CD1c-positive myeloid dendritic cell (primary cell): ENCODE measurements at regions not wholly inside any gene's neighbourhood (a gene's known extent, or its start where the extent isn't known, plus 50 kb on each side); places are given as distances from the start of the nearest gene placed in this dataset.
A peak's percentile ranks its signal among the peaks of the same experiment; 100 is the strongest.

Experiments used
- DNase-seq: peaks from one replicate; pipeline ENCODE4 v3.0.0-alpha.2; 2016; ENCODE audit errors: extremely low spot score

GRCh38 chr2:145220496-145220895 is 700.6 kb upstream of the ZEB2 start:
- DNase-seq, result no peak

- DNase-seq, result no peak
Observed at GRCh38 chr2:145207884-145208283, 688.0 kb upstream of the ZEB2 start.

GRCh38 chr2:145206496-145207281 is 686.8 kb upstream of the ZEB2 start:
- DNase-seq, result peak; percentile 25

- DNase-seq, result no peak
Observed at GRCh38 chr2:145203891-145204290, 684.0 kb upstream of the ZEB2 start.

GRCh38 chr2:145199827-145200706 is 680.1 kb upstream of the ZEB2 start:
- no peak for DNase-seq

GRCh38 chr2:145199042-145199441 is 679.1 kb upstream of the ZEB2 start:
- no peak for DNase-seq

- no peak for DNase-seq
Observed at GRCh38 chr2:145198555-145198954, 678.6 kb upstream of the ZEB2 start.

- DNase-seq, result no peak
Observed at GRCh38 chr2:145197944-145198343, 678.0 kb upstream of the ZEB2 start.

- DNase-seq, result no peak
Observed at GRCh38 chr2:145194673-145195072, 674.8 kb upstream of the ZEB2 start.

GRCh38 chr2:145190031-145190703 is 670.2 kb upstream of the ZEB2 start:
- DNase-seq, result peak; percentile 56

- no peak for DNase-seq
Observed at GRCh38 chr2:145186303-145186702, 666.4 kb upstream of the ZEB2 start.

- no peak for DNase-seq
Observed at GRCh38 chr2:145185696-145186095, 665.8 kb upstream of the ZEB2 start.

- no peak for DNase-seq
Observed at GRCh38 chr2:145184741-145185651, 665.1 kb upstream of the ZEB2 start.

- DNase-seq, result no peak
Observed at GRCh38 chr2:145169285-145169684, 649.4 kb upstream of the ZEB2 start.

GRCh38 chr2:145168091-145168490 is 648.2 kb upstream of the ZEB2 start:
- no peak for DNase-seq

GRCh38 chr2:145166731-145167302 is 646.9 kb upstream of the ZEB2 start:
- no peak for DNase-seq

- DNase-seq, result no peak
Observed at GRCh38 chr2:145161656-145162055, 641.7 kb upstream of the ZEB2 start.

GRCh38 chr2:145160855-145161254 is 640.9 kb upstream of the ZEB2 start:
- DNase-seq, result no peak

- DNase-seq, result no peak
Observed at GRCh38 chr2:145159676-145160075, 639.8 kb upstream of the ZEB2 start.

GRCh38 chr2:145157741-145158591 is 638.0 kb upstream of the ZEB2 start:
- no peak for DNase-seq
